ENCODE measurements at regions not wholly inside any gene's neighbourhood (a gene's known extent, or its start where the extent isn't known, plus 50 kb on each side); places are given as distances from the start of the nearest gene placed in this dataset.

- TF ChIP-seq EZH2phosphoT487 (IDR thresholded peaks at IDR 0.05; ENCODE audit: borderline replicate concordance, low read length) (no peak), CTCF (conservative IDR thresholded peaks at IDR 0.05; ENCODE audit: low read depth, low read length) (no peak)
Measured at GRCh38 chr10:124159153-124159552, 65.8 kb upstream of the CHST15 start.
